H9 (cell line): ENCODE measurements at regions not wholly inside any gene's neighbourhood (a gene's known extent, or its start where the extent isn't known, plus 50 kb on each side); places are given as distances from the start of the nearest gene placed in this dataset.

ENCODE experiments used
- DNase-seq: peaks from one replicate; pipeline ENCODE4 v3.0.0-alpha.2; 2017
- H2AFZ ChIP-seq: one replicate; pipeline ENCODE4 v1.6.1; 2013; ENCODE audit warnings: mild to moderate bottlenecking, low read length, control low read depth, moderate library complexity
- H2AK5ac ChIP-seq: 2 replicates; pipeline ENCODE4 v1.6.1; 2013; ENCODE audit warnings: low read length, control low read depth, mixed read lengths; ENCODE audit not compliant: insufficient read length
- H2BK120ac ChIP-seq: one replicate; pipeline ENCODE4 v1.6.1; 2013; ENCODE audit warnings: low read depth, mild to moderate bottlenecking, low read length, control low read depth, inconsistent platforms; ENCODE audit not compliant: poor library complexity, severe bottlenecking
- H2BK12ac ChIP-seq: 2 replicates; pipeline ENCODE4 v1.6.1; 2013; ENCODE audit warnings: low read length, control low read depth, mixed read lengths, low read depth; ENCODE audit not compliant: insufficient read length
- H2BK15ac ChIP-seq: 2 replicates; pipeline ENCODE4 v1.6.1; 2013; ENCODE audit warnings: low read depth, low read length, control low read depth
- H2BK20ac ChIP-seq: one replicate; pipeline ENCODE4 v1.6.1; 2013; ENCODE audit warnings: low read depth, mild to moderate bottlenecking, low read length, control low read depth, inconsistent platforms; ENCODE audit not compliant: poor library complexity, severe bottlenecking
- H2BK5ac ChIP-seq: 2 replicates; pipeline ENCODE4 v1.6.1; 2013; ENCODE audit warnings: low read length, control low read depth, mixed read lengths; ENCODE audit not compliant: insufficient read length
- H3K14ac ChIP-seq: 2 replicates; pipeline ENCODE4 v1.6.1; 2013; ENCODE audit warnings: low read length, control low read depth; ENCODE audit not compliant: insufficient read depth
- H3K18ac ChIP-seq: 2 replicates; pipeline ENCODE4 v1.6.1; 2013; ENCODE audit warnings: low read depth, mild to moderate bottlenecking, mixed read lengths, low read length, control low read depth; ENCODE audit not compliant: insufficient read length
- H3K23ac ChIP-seq: 2 replicates; pipeline ENCODE4 v1.6.1; 2013; ENCODE audit warnings: low read length, control low read depth, mixed read lengths, low read depth; ENCODE audit not compliant: insufficient read length
- H3K23me2 ChIP-seq: 2 replicates; pipeline ENCODE4 v1.6.1; 2013; ENCODE audit warnings: low read depth, mild to moderate bottlenecking, mixed read lengths, low read length, control low read depth; ENCODE audit not compliant: insufficient read length, poor library complexity, severe bottlenecking
- H3K27ac ChIP-seq: 2 replicates; pipeline ENCODE4 v1.5.1; 2013; ENCODE audit warnings: low read length, control low read depth, mixed read lengths, low read depth; ENCODE audit not compliant: insufficient read length
- H3K27me3 ChIP-seq: 2 replicates; pipeline ENCODE4 v1.6.1; 2013; ENCODE audit warnings: low read length, control low read depth, inconsistent platforms; ENCODE audit not compliant: insufficient read depth
- H3K4ac ChIP-seq: 2 replicates; pipeline ENCODE4 v1.6.1; 2013; ENCODE audit warnings: low read depth, mild to moderate bottlenecking, control low read depth, inconsistent platforms, low read length, moderate library complexity
- H3K4me1 ChIP-seq: 2 replicates; pipeline ENCODE4 v1.6.1; 2013; ENCODE audit warnings: low read length, control low read depth, inconsistent platforms; ENCODE audit not compliant: insufficient read depth
- H3K4me2 ChIP-seq: 2 replicates; pipeline ENCODE4 v1.6.1; 2013; ENCODE audit warnings: low read length, control low read depth, mixed read lengths; ENCODE audit not compliant: insufficient read length, insufficient read depth
- H3K56ac ChIP-seq: 2 replicates; pipeline ENCODE4 v1.6.1; 2013; ENCODE audit warnings: low read depth, mild to moderate bottlenecking, mixed read lengths, low read length, control low read depth; ENCODE audit not compliant: insufficient read length
- H3K79me1 ChIP-seq: 2 replicates; pipeline ENCODE4 v1.6.1; 2013; ENCODE audit warnings: low read depth, mild to moderate bottlenecking, moderate library complexity, low read length, control low read depth, inconsistent platforms; ENCODE audit not compliant: insufficient read depth, poor library complexity, severe bottlenecking
- H3K79me2 ChIP-seq: 2 replicates; pipeline ENCODE4 v1.6.1; 2013; ENCODE audit warnings: low read length, control low read depth, inconsistent platforms; ENCODE audit not compliant: insufficient read depth
- H3K9ac ChIP-seq: 2 replicates; pipeline ENCODE4 v1.6.1; 2013; ENCODE audit warnings: low read length, control low read depth, mixed read lengths; ENCODE audit not compliant: insufficient read length; ENCODE audit errors: extremely low read depth
- H3K9me3 ChIP-seq: one replicate; pipeline ENCODE4 v1.6.1; 2013; ENCODE audit warnings: low read depth, low read length, inconsistent platforms; ENCODE audit not compliant: control insufficient read depth
- H3T11ph ChIP-seq: one replicate; pipeline ENCODE4 v1.6.1; 2013; ENCODE audit warnings: mild to moderate bottlenecking, low read length, control low read depth, inconsistent platforms
- H4K20me1 ChIP-seq: one replicate; pipeline ENCODE4 v1.6.1; 2013; ENCODE audit not compliant: control insufficient read depth, insufficient read length, insufficient read depth
- H4K5ac ChIP-seq: 2 replicates; pipeline ENCODE4 v1.6.1; 2013; ENCODE audit warnings: low read depth, mild to moderate bottlenecking, mixed read lengths, low read length, control low read depth; ENCODE audit not compliant: insufficient read length
- H4K8ac ChIP-seq: replicated peaks from 2 replicates; pipeline ENCODE4 v1.6.1; 2013; ENCODE audit warnings: low read length, control low read depth, mixed read lengths, low read depth; ENCODE audit not compliant: insufficient read length
- H4K91ac ChIP-seq: 2 replicates; pipeline ENCODE4 v1.6.1; 2013; ENCODE audit warnings: low read depth, mild to moderate bottlenecking, moderate library complexity, mixed read lengths, low read length, control low read depth; ENCODE audit not compliant: insufficient read length
- H3K27ac Mint-ChIP-seq, 3 experiments: 2 replicates in 2 of 3; 3 replicates in 1 of 3; pipeline ENCODE4 v1.8.0; 2020 to 2021; ENCODE audit warnings: mixed read lengths in 3 of 3, mild to moderate bottlenecking in 1 of 3, moderate library complexity in 1 of 3
- H3K27me3 Mint-ChIP-seq: 2 replicates; pipeline ENCODE4 v1.8.0; 2021; ENCODE audit warnings: low read depth, mild to moderate bottlenecking, moderate library complexity, mixed read lengths
- H3K36me3 Mint-ChIP-seq, 3 experiments: 2 replicates in 2 of 3; 3 replicates in 1 of 3; pipeline ENCODE4 v1.8.0; 2020 to 2021; ENCODE audit warnings: low read depth in 3 of 3, mixed read lengths in 3 of 3; ENCODE audit not compliant: insufficient read depth in 1 of 3
- H3K4me1 Mint-ChIP-seq, 2 experiments: 2 replicates each; pipeline ENCODE4 v1.8.0; 2020; ENCODE audit warnings: mixed read lengths in 2 of 2
- H3K4me3 Mint-ChIP-seq, 2 experiments: 2 replicates in 1 of 2; 3 replicates in 1 of 2; pipeline ENCODE4 v1.8.0; 2020 to 2021; ENCODE audit warnings: mild to moderate bottlenecking in 2 of 2, mixed read lengths in 2 of 2, moderate library complexity in 1 of 2
- H3K9me3 Mint-ChIP-seq, 2 experiments: 2 replicates in 1 of 2; 3 replicates in 1 of 2; pipeline ENCODE4 v1.8.0; 2020; ENCODE audit warnings: mild to moderate bottlenecking in 2 of 2, mixed read lengths in 2 of 2, moderate library complexity in 1 of 2
- CTCF ChIP-seq: fragments of 200-600 bp; sonication (generic); conservative IDR thresholded peaks from 3 replicates; pipeline ENCODE4 v1.8.0; 2021; ENCODE audit warnings: antibody characterized with exemption, mild to moderate bottlenecking
- WGBS: extraction: QIAGEN DNeasy Blood & Tissue Kit; methylation state at CpG from one replicate; pipeline ENCODE4 v1.1.7; 2013; ENCODE audit warnings: missing lambda C conversion rate, low lambda C conversion rate, mixed read lengths; ENCODE audit not compliant: insufficient read length; ENCODE audit errors: extremely low coverage; 5-methylcytosine and 5-hydroxymethylcytosine counted together

GRCh38 chr1:165974598-165975131, 147.3 kb downstream of the UCK2 start:
- no peak overlapping the region for H2BK120ac ChIP-seq
- no peak overlapping the region for H2BK12ac ChIP-seq
- no peak overlapping the region for H3K4me2 ChIP-seq
- peaks cover 6 to 24% of the 10 kb centered on the region in 2 experiments for H3K9me3 Mint-ChIP-seq
- H3K27ac Mint-ChIP-seq: no peak overlapping the region
- H2BK20ac ChIP-seq: no peak overlapping the region
- H3K9ac ChIP-seq: no peak overlapping the region
- no peak overlapping the region for H3K27ac ChIP-seq
- no peak overlapping the region for H4K91ac ChIP-seq
- WGBS: 83% methylated on average over 1 of the region's 3 CpGs
- no peaks in the 10 kb centered on the region for H4K20me1 ChIP-seq
- no peaks in the 10 kb centered on the region for H3K4me1 ChIP-seq
- H3K23me2 ChIP-seq: no peaks in the 10 kb centered on the region
- no peaks in the 10 kb centered on the region for H3K79me2 ChIP-seq
- H3K4me3 Mint-ChIP-seq: no peak overlapping the region
- H2AK5ac ChIP-seq: no peak overlapping the region
- no peak overlapping the region for H3T11ph ChIP-seq
- H3K18ac ChIP-seq: no peak overlapping the region
- no peak for TF ChIP-seq CTCF
- H3K9me3 ChIP-seq: no peaks in the 10 kb centered on the region
- H3K36me3 Mint-ChIP-seq: no peaks in the 10 kb centered on the region
- no peaks in the 10 kb centered on the region for H3K27me3 ChIP-seq
- no peak overlapping the region for H4K8ac ChIP-seq
- no peak overlapping the region for H3K23ac ChIP-seq
- no peak overlapping the region for H4K5ac ChIP-seq
- H2BK15ac ChIP-seq: no peak overlapping the region
- no peaks in the 10 kb centered on the region for H3K79me1 ChIP-seq
- no peak overlapping the region for H2AFZ ChIP-seq
- no peak overlapping the region for H3K4ac ChIP-seq
- H3K14ac ChIP-seq: no peak overlapping the region
- DNase-seq: no peak
- no peaks in the 10 kb centered on the region for H3K4me1 Mint-ChIP-seq
- peaks cover 13% of the 10 kb centered on the region for H3K27me3 Mint-ChIP-seq
- H2BK5ac ChIP-seq: no peak overlapping the region
- no peak overlapping the region for H3K56ac ChIP-seq
